Karpas-422 (cell line): ENCODE measurements at regions not wholly inside any gene's neighbourhood (a gene's known extent, or its start where the extent isn't known, plus 50 kb on each side); places are given as distances from the start of the nearest gene placed in this dataset.

ENCODE experiments used
- DNase-seq: peaks from one replicate; pipeline ENCODE4 v3.0.0-alpha.2; 2015
- H2AFZ ChIP-seq: fragments of 200-600 bp; sonication (generic); 2 replicates; pipeline ENCODE4 v1.6.1; 2014; ENCODE audit warnings: antibody characterized with exemption, low read length, mixed read lengths
- H3K27ac ChIP-seq: fragments of 200-600 bp; sonication (generic); 2 replicates; pipeline ENCODE4 v1.5.1; 2014; ENCODE audit warnings: mild to moderate bottlenecking, low read length, moderate library complexity
- H3K27me3 ChIP-seq: fragments of 200-600 bp; sonication (generic); 2 replicates; pipeline ENCODE4 v1.6.1; 2014; ENCODE audit warnings: low read length, mixed read lengths
- H3K36me3 ChIP-seq: fragments of 200-600 bp; sonication (generic); 2 replicates; pipeline ENCODE4 v1.6.1; 2014; ENCODE audit warnings: low read length, mixed read lengths; ENCODE audit not compliant: insufficient read depth
- H3K4me1 ChIP-seq: fragments of 200-600 bp; sonication (generic); 2 replicates; pipeline ENCODE4 v1.6.1; 2014; ENCODE audit warnings: mild to moderate bottlenecking, low read length, mixed read lengths
- H3K4me2 ChIP-seq: fragments of 200-600 bp; sonication (generic); 2 replicates; pipeline ENCODE4 v1.6.1; 2014; ENCODE audit warnings: low read length, low read depth, mild to moderate bottlenecking; ENCODE audit not compliant: poor library complexity, severe bottlenecking
- H3K4me3 ChIP-seq: fragments of 200-600 bp; sonication (generic); 2 replicates; pipeline ENCODE4 v1.5.1; 2014; ENCODE audit warnings: mild to moderate bottlenecking, antibody characterized with exemption, low read length, mixed read lengths
- H3K79me2 ChIP-seq: fragments of 200-600 bp; sonication (generic); 2 replicates; pipeline ENCODE4 v1.6.1; 2014; ENCODE audit warnings: mild to moderate bottlenecking, low read length, mixed read lengths
- H3K9ac ChIP-seq: fragments of 200-600 bp; sonication (generic); 2 replicates; pipeline ENCODE4 v1.6.0; 2014; ENCODE audit warnings: low read length
- H3K9me2 ChIP-seq: fragments of 200-600 bp; sonication (generic), shearing (Covaris generic); replicated peaks from 2 replicates; pipeline ENCODE4 v1.6.0; 2014; ENCODE audit warnings: mild to moderate bottlenecking, low read length, moderate library complexity; ENCODE audit not compliant: insufficient read depth
- H3K9me3 ChIP-seq: fragments of 300-700, 200-600 bp; sonication (generic); 2 replicates; pipeline ENCODE4 v1.6.1; 2014; ENCODE audit warnings: low read length, mixed read lengths
- H4K20me1 ChIP-seq: fragments of 200-600 bp; sonication (generic); 2 replicates; pipeline ENCODE4 v1.6.1; 2014; ENCODE audit warnings: mild to moderate bottlenecking, antibody characterized with exemption, low read length, low read depth; ENCODE audit not compliant: insufficient read depth

DNA sequence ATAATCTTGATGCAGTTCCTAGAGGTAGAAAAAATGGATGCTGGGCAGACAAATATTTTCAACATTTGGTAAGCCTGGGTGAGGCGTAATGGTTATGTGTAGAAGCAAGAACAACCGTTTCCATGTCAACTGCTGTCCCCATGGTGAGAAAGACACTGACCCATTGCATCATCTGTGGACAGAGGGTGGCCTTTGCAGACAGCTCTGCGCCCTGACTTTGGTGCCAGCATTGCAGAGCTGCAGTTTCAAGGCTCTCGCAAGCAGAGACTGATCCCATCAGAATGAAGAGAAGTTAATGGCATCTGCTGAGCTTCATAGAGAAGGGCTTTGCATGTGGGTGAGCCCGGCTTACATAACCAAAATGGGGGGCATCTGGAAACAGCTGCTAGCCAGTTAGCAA is 179.0 kb upstream of the ADRA1B start:
- no peaks in the 10 kb centered on the region for H4K20me1 ChIP-seq
- H2AFZ ChIP-seq: no peak overlapping the region
- H3K36me3 ChIP-seq: no peaks in the 10 kb centered on the region
- H3K9me2 ChIP-seq: no peaks in the 10 kb centered on the region
- H3K79me2 ChIP-seq: no peaks in the 10 kb centered on the region
- no peaks in the 10 kb centered on the region for H3K9me3 ChIP-seq
- DNase-seq: no peak
- no peak overlapping the region for H3K9ac ChIP-seq
- no peaks in the 10 kb centered on the region for H3K27me3 ChIP-seq
- H3K4me2 ChIP-seq: no peak overlapping the region
- H3K4me3 ChIP-seq: no peak overlapping the region
- H3K27ac ChIP-seq: no peak overlapping the region
- peaks cover 5% of the 10 kb centered on the region for H3K4me1 ChIP-seq

DNA sequence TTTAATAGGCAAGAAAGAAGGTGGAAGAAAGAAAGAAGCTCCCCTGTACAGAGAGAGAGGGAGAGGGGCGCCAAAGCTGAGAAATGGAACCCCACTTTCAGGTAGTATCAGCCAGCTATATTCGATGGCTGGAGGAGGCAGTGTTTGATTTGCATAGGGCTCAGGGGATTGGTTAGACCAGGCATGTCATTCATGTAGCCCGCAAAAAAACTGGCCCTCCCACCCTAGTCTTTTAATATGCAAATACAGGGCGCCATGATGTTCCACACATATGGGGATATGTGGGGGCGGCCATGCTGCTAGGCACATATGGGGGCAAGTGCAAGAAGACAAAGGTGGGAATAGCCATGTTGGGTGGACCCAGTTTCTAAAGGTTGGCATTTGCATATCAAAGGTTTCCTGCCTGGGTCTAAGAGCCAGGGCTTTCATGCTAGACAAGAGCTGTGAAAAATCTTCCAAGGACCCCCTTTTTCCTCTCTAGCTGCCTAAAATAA is 174.4 kb upstream of the ADRA1B start:
- DNase-seq: no peak
- no peaks in the 10 kb centered on the region for H3K9me2 ChIP-seq
- H3K4me1 ChIP-seq: no peaks in the 10 kb centered on the region
- H3K9me3 ChIP-seq: no peaks in the 10 kb centered on the region
- H3K79me2 ChIP-seq: no peaks in the 10 kb centered on the region
- H3K9ac ChIP-seq: no peak overlapping the region
- no peaks in the 10 kb centered on the region for H3K27me3 ChIP-seq
- H4K20me1 ChIP-seq: no peaks in the 10 kb centered on the region
- H2AFZ ChIP-seq: no peak overlapping the region
- H3K27ac ChIP-seq: no peak overlapping the region
- H3K36me3 ChIP-seq: no peaks in the 10 kb centered on the region
- no peak overlapping the region for H3K4me3 ChIP-seq
- H3K4me2 ChIP-seq: no peak overlapping the region

DNA sequence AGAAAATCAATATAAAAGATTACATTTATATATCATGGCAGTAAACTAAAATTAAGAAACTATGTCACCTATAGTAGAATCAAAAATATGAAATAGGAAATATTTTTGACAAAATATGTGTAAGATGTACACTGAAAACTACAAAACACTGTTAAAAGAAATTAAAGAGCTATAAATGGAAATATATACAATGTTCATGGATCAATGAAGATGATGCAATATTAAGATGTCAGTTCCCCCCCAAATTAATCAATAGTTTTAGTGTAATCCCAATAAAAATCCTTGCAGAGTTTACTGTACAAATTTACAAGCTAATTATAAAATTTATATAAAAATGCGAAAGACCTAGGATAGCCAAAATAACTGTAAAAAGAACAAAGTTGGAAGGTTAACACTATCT is 173.0 kb upstream of the ADRA1B start:
- Histone ChIP-seq H3K4me2 (no peak overlapping the region), H3K27me3 (no peaks in the 10 kb centered on the region), H3K36me3 (no peaks in the 10 kb centered on the region), H3K27ac (no peak overlapping the region), H3K9me3 (no peaks in the 10 kb centered on the region), H3K9ac (no peak overlapping the region), H3K79me2 (no peaks in the 10 kb centered on the region), H3K4me3 (no peak overlapping the region), H3K9me2 (no peaks in the 10 kb centered on the region), H4K20me1 (no peaks in the 10 kb centered on the region), H2AFZ (no peak overlapping the region), H3K4me1 (no peaks in the 10 kb centered on the region)
- DNase-seq: no peak

DNA sequence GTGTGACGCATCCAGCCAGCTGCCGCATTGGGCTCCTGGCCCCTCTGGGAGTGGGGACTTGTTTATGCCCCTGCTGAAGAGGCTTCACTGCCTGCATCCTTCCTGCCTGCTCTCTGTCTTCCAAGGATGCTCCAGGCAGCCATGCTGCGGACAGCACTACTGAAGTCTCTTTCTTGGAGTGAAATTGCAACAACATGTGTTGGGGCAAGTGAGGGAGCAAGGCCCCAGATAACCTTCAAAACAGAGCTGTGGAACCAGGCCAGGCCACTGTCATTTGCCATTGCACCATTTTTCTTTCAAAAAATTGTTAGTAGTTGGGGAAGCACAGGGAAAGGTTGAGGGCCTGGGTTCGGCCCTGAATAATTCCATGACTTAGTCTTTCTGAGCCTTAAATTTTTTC is 169.6 kb upstream of the ADRA1B start:
- Histone ChIP-seq H3K79me2 (no peaks in the 10 kb centered on the region), H3K27me3 (no peaks in the 10 kb centered on the region), H3K4me3 (no peak overlapping the region), H3K4me1 (no peaks in the 10 kb centered on the region), H3K9me3 (peaks cover 5% of the 10 kb centered on the region), H3K27ac (no peak overlapping the region), H3K9ac (no peak overlapping the region), H3K4me2 (no peak overlapping the region), H2AFZ (no peak overlapping the region), H3K9me2 (no peaks in the 10 kb centered on the region), H3K36me3 (no peaks in the 10 kb centered on the region), H4K20me1 (no peaks in the 10 kb centered on the region)
- DNase-seq: no peak

DNA sequence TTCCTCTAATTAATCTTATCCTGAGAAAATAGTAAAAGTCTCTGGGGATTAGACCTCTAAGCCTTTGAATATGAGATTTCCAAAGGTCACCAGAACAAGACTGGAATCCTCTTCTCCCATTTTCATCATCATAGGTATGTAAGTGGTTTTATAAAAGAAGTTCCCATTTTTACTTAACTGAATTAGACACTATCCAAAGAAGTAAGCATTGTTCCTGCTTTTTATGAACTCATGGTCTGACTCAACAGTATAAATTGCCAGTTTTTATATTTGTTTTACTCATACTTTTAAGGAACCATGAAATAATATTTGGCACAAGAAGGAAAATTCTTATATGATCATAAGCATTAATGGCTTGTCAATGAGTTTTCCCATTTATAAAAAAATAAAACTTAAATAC is 167.1 kb upstream of the ADRA1B start:
- Histone ChIP-seq H3K9me3 (peaks cover 9% of the 10 kb centered on the region), H3K27ac (no peak overlapping the region), H3K36me3 (no peaks in the 10 kb centered on the region), H3K4me3 (no peak overlapping the region), H3K79me2 (no peaks in the 10 kb centered on the region), H3K9me2 (no peaks in the 10 kb centered on the region), H2AFZ (no peak overlapping the region), H4K20me1 (no peaks in the 10 kb centered on the region), H3K4me1 (no peaks in the 10 kb centered on the region), H3K27me3 (no peaks in the 10 kb centered on the region), H3K9ac (no peak overlapping the region), H3K4me2 (no peak overlapping the region)
- DNase-seq: no peak

DNA sequence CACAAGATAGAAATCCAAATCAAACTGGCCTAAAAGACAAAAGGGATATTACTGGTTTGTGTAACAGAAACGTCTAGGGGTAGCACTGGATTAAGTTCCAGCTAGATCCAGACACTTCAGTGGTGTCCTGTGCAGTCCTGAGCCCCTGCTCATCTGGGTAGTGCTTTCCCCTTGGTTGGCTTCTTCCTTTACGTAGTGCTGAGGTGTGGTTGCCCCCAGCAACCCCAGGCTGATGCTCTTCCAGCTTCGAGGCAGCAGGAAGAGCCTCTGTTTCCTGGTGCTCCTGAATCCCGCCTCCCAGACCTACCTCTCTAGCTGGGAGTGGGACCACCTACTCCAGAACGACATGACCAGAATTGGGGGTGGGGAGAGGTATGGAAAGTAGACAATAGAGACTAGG is 166.1 kb upstream of the ADRA1B start:
- no peaks in the 10 kb centered on the region for H3K27me3 ChIP-seq
- H3K27ac ChIP-seq: no peak overlapping the region
- no peaks in the 10 kb centered on the region for H3K79me2 ChIP-seq
- no peak overlapping the region for H3K9ac ChIP-seq
- H3K9me3 ChIP-seq: peaks cover 9% of the 10 kb centered on the region
- H3K9me2 ChIP-seq: no peaks in the 10 kb centered on the region
- DNase-seq: no peak
- H4K20me1 ChIP-seq: no peaks in the 10 kb centered on the region
- H3K4me2 ChIP-seq: no peak overlapping the region
- H2AFZ ChIP-seq: no peak overlapping the region
- no peak overlapping the region for H3K4me3 ChIP-seq
- no peaks in the 10 kb centered on the region for H3K4me1 ChIP-seq
- no peaks in the 10 kb centered on the region for H3K36me3 ChIP-seq

DNA sequence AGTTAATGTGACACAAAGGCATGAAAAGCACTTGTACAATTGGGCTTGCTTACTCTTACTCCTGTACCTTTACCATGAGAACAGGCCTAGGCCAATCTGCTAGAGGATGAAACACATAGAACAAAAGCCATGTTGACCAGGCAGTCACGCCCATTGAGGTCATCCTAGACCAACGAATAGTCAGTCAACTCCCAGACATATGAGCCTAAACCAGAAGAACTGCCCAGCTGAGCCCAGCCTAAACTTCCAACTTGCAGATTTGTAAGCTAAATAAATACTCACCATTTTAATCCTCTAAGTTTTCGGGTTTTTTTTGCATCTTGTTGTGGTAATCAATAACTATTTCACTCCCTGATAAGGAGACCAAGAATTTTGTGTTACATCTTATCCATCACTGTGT is 164.8 kb upstream of the ADRA1B start:
- H3K9me2 ChIP-seq: no peaks in the 10 kb centered on the region
- H3K27ac ChIP-seq: no peak overlapping the region
- H3K9ac ChIP-seq: no peak overlapping the region
- no peaks in the 10 kb centered on the region for H3K36me3 ChIP-seq
- no peaks in the 10 kb centered on the region for H3K27me3 ChIP-seq
- DNase-seq: no peak
- H3K4me1 ChIP-seq: no peaks in the 10 kb centered on the region
- no peak overlapping the region for H3K4me3 ChIP-seq
- no peak overlapping the region for H3K4me2 ChIP-seq
- H2AFZ ChIP-seq: no peak overlapping the region
- peaks cover 9% of the 10 kb centered on the region for H3K9me3 ChIP-seq
- no peaks in the 10 kb centered on the region for H4K20me1 ChIP-seq
- H3K79me2 ChIP-seq: no peaks in the 10 kb centered on the region

DNA sequence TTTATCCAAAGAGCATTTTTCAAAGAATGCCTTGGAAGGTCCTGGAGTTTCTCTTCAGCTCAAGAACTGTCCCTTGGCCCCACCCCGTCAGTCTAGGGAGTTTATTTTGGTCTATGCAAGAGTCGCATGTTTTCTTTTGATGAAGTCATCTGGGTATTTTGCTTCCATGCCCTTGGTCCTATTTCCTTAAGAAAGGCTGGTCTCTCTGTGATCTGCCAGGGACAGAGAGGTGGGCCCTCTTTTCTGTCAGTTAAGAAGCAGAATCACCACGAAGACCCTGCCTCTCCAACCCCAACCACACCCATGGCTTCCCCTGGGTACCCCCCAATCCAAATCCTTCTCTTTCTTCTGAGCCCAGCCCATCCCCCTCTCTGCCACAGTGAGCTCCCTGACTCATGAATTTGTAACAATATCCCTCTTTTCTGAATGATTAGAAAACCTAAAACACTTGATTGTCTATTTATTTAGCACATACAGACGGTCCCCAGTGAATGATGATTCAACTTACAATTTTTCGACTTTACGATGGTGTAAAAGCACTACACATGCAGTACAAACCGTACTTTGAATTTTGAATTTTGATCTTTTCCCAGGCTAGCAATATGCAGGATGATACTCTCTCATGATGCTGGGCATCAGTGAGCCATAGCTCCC is 163.5 kb upstream of the ADRA1B start:
- Histone ChIP-seq H3K4me2 (no peak overlapping the region), H3K9me3 (peaks cover 9% of the 10 kb centered on the region), H4K20me1 (no peaks in the 10 kb centered on the region), H2AFZ (no peak overlapping the region), H3K4me1 (no peaks in the 10 kb centered on the region), H3K9ac (no peak overlapping the region), H3K4me3 (no peak overlapping the region), H3K27ac (no peak overlapping the region), H3K9me2 (no peaks in the 10 kb centered on the region), H3K79me2 (no peaks in the 10 kb centered on the region), H3K27me3 (no peaks in the 10 kb centered on the region), H3K36me3 (no peaks in the 10 kb centered on the region)
- DNase-seq: no peak
